Stimulated activated CD8-positive, alpha-beta memory T cell treated with anti-CD3 and anti-CD28 coated beads, Interleukin-2, amount 100 ng/mL, for 1 hour (primary cell): ENCODE measurements at regions not wholly inside any gene's neighbourhood (a gene's known extent, or its start where the extent isn't known, plus 50 kb on each side); places are given as distances from the start of the nearest gene placed in this dataset.

ENCODE experiments used
- DNase-seq, 2 donors: peaks; one replicate each; pipeline ENCODE4 v3.0.0-alpha.2; 2020; ENCODE audit warnings: low read depth in 2 of 2

GRCh38 chr2:2926009-2926857 lies 451.4 kb downstream of the EIPR1 start:
- no peak for DNase-seq

- no peak for DNase-seq
These were observed 455.5 kb downstream of the EIPR1 start for GRCh38 chr2:2922156-2922555.

GRCh38 chr2:2921011-2921720 lies 456.5 kb downstream of the EIPR1 start:
- no peak for DNase-seq

- no peak for DNase-seq
These were observed 457.8 kb downstream of the EIPR1 start for GRCh38 chr2:2919574-2920365.

- DNase-seq, result no peak
These were observed 458.6 kb downstream of the EIPR1 start for GRCh38 chr2:2919026-2919425.

GRCh38 chr2:2916621-2917020 lies 461.0 kb downstream of the EIPR1 start:
- no peak for DNase-seq

- DNase-seq, result no peak
These were observed 463.4 kb downstream of the EIPR1 start for GRCh38 chr2:2914252-2914651.

- DNase-seq, result no peak
These were observed 464.0 kb downstream of the EIPR1 start for GRCh38 chr2:2913601-2914120.

GRCh38 chr2:2912731-2913130 lies 464.9 kb downstream of the EIPR1 start:
- DNase-seq, result no peak

- no peak for DNase-seq
These were observed 465.3 kb downstream of the EIPR1 start for GRCh38 chr2:2912293-2912692.

GRCh38 chr2:2910259-2910658 lies 467.4 kb downstream of the EIPR1 start:
- DNase-seq, result no peak

GRCh38 chr2:2909086-2910035 lies 468.3 kb downstream of the EIPR1 start:
- no peak for DNase-seq

GRCh38 chr2:2906091-2906490 lies 471.5 kb downstream of the EIPR1 start:
- no peak for DNase-seq

GRCh38 chr2:2904721-2905350 lies 472.8 kb downstream of the EIPR1 start:
- no peak for DNase-seq

GRCh38 chr2:2902547-2903281 lies 474.9 kb downstream of the EIPR1 start:
- no peak for DNase-seq

GRCh38 chr2:2901384-2902345 lies 476.0 kb downstream of the EIPR1 start:
- DNase-seq, result no peak

GRCh38 chr2:2899826-2900225 lies 477.8 kb downstream of the EIPR1 start:
- no peak for DNase-seq

- DNase-seq, result no peak
These were observed 478.9 kb downstream of the EIPR1 start for GRCh38 chr2:2898744-2899143.

GRCh38 chr2:2896643-2897042 lies 481.0 kb downstream of the EIPR1 start:
- DNase-seq, result no peak
